KMS-11 (cell line): ENCODE measurements at regions not wholly inside any gene's neighbourhood (a gene's known extent, or its start where the extent isn't known, plus 50 kb on each side); places are given as distances from the start of the nearest gene placed in this dataset.
"Not testable (repeated sequence)": the region's sequence is repeated elsewhere in the genome, so short reads cannot be mapped to it uniquely, and the experiment has no call there.

Experiments
- H2AFZ ChIP-seq: fragments of 200-600 bp; sonication (generic); 2 replicates; pipeline ENCODE4 v1.6.1; 2016; ENCODE audit warnings: antibody characterized with exemption, mixed run types, low read depth
- H3K27ac ChIP-seq: fragments of 200-600 bp; sonication (generic); 2 replicates; pipeline ENCODE4 v1.6.1; 2016; ENCODE audit warnings: mild to moderate bottlenecking, mixed run types
- H3K27me3 ChIP-seq: fragments of 200-600 bp; sonication (generic); 2 replicates; pipeline ENCODE4 v1.6.1; 2017; ENCODE audit warnings: mild to moderate bottlenecking, low read depth, mixed run types, moderate library complexity; ENCODE audit not compliant: insufficient read depth
- H3K36me3 ChIP-seq: fragments of 200-600 bp; sonication (generic); 2 replicates; pipeline ENCODE4 v1.6.1; 2017; ENCODE audit warnings: mild to moderate bottlenecking, mixed run types; ENCODE audit not compliant: insufficient read depth
- H3K4me1 ChIP-seq: fragments of 200-600 bp; sonication (generic); 2 replicates; pipeline ENCODE4 v1.6.1; 2016; ENCODE audit warnings: mild to moderate bottlenecking, low read depth, mixed run types; ENCODE audit not compliant: poor library complexity, severe bottlenecking
- H3K4me2 ChIP-seq: fragments of 200-600 bp; sonication (generic); 2 replicates; pipeline ENCODE4 v1.7.0; 2016; ENCODE audit warnings: mild to moderate bottlenecking, mixed run types
- H3K4me3 ChIP-seq: fragments of 200-600 bp; sonication (generic); IDR thresholded peaks from 2 replicates; pipeline ENCODE4 v1.6.1; 2017; ENCODE audit warnings: low read depth, low read length, mixed read lengths; ENCODE audit not compliant: insufficient read depth
- H3K79me2 ChIP-seq: fragments of 200-600 bp; sonication (generic); 2 replicates; pipeline ENCODE4 v1.6.1; 2016; ENCODE audit warnings: low read depth, mixed run types; ENCODE audit not compliant: insufficient read depth
- H3K9ac ChIP-seq: fragments of 200-600 bp; sonication (generic); 2 replicates; pipeline ENCODE4 v1.6.1; 2016; ENCODE audit warnings: mild to moderate bottlenecking, mixed run types
- H4K20me1 ChIP-seq: fragments of 200-600 bp; sonication (generic); 2 replicates; pipeline ENCODE4 v1.6.1; 2016; ENCODE audit warnings: mild to moderate bottlenecking, mixed run types; ENCODE audit not compliant: insufficient read depth
- CTCF ChIP-seq: fragments of 200-600 bp; sonication (generic); conservative IDR thresholded peaks from 2 replicates; pipeline ENCODE4 v1.6.1; 2017; ENCODE audit warnings: low read depth, mild to moderate bottlenecking, antibody characterized with exemption, low read length, moderate library complexity, mixed read lengths

DNA sequence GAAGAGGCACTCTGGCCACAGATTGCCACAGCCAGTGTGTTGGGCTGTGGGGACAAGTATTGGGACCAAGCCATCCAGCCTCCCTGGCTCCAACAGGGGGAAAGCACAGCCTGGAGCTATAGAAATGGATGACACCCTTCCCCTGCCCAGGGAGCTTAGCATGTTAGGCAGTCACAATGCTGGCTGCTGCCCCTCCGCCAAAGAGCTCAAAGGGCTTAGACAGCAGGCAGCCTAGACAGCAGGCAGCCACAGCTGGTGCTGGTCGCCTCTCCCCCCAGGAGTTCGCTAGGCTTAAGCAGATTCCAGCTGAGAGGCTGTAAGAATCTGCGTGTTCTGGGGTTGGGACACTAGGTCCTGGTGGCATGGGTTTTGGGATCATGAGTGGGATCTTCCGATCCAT is 94.5 kb upstream of the MXRA5 start:
- Histone ChIP-seq H3K9ac (no peak overlapping the region), H2AFZ (no peak overlapping the region), H3K36me3 (no peaks in the 10 kb centered on the region), H3K27ac (no peak overlapping the region), H4K20me1 (no peaks in the 10 kb centered on the region), H3K27me3 (no peaks in the 10 kb centered on the region), H3K4me3 (no peak overlapping the region), H3K4me1 (no peaks in the 10 kb centered on the region), H3K4me2 (no peak overlapping the region), H3K79me2 (no peaks in the 10 kb centered on the region)
- no peak for TF ChIP-seq CTCF

- H4K20me1 ChIP-seq, result not testable (repeated sequence)
These were observed 89.5 kb upstream of the MXRA5 start for GRCh38 chrX:3435916-3436315.

GRCh38 chrX:3435057-3435456 is 88.6 kb upstream of the MXRA5 start:
- no peak overlapping the region for H3K4me3 ChIP-seq
- TF ChIP-seq CTCF, result no peak
- H3K36me3 ChIP-seq, result no peaks in the 10 kb centered on the region
- H3K27ac ChIP-seq, result no peak overlapping the region
- no peak overlapping the region for H2AFZ ChIP-seq
- no peaks in the 10 kb centered on the region for H3K4me1 ChIP-seq
- H3K79me2 ChIP-seq, result no peaks in the 10 kb centered on the region
- no peak overlapping the region for H3K4me2 ChIP-seq
- H3K27me3 ChIP-seq, result no peaks in the 10 kb centered on the region
- no peak overlapping the region for H3K9ac ChIP-seq
- no peaks in the 10 kb centered on the region for H4K20me1 ChIP-seq

More at GRCh38 chrX:3435916-3436315, 89.5 kb upstream of the MXRA5 start:
- H3K27me3 ChIP-seq, H3K4me3 ChIP-seq, H3K4me2 ChIP-seq, H3K27ac ChIP-seq, H3K79me2 ChIP-seq, H2AFZ ChIP-seq, H3K9ac ChIP-seq, H3K36me3 ChIP-seq, H3K4me1 ChIP-seq: not testable (repeated sequence)

DNA sequence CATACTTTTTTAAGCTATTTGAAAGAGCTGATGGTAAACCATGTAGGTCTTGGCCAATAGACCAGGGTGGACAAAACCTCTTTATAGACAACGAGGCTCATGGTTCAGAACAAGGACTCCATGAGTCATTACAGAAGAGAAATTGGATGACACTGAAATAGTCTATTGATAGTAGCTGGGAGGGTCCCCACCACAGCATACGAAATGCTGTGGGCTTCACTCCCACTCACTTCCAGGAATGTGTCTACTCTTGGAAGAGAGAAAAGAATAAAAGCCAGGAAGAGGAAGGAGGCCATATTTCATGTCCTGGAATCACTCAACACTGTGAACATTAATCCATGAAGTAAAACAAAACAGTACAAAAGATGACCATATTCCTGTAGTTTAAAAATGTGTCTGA is 82.3 kb upstream of the MXRA5 start:
- no peak overlapping the region for H2AFZ ChIP-seq
- H3K27ac ChIP-seq, result no peak overlapping the region
- no peak overlapping the region for H3K9ac ChIP-seq
- H3K27me3 ChIP-seq, result no peaks in the 10 kb centered on the region
- H4K20me1 ChIP-seq, result no peaks in the 10 kb centered on the region
- H3K4me3 ChIP-seq, result no peak overlapping the region
- H3K4me2 ChIP-seq, result no peak overlapping the region
- no peaks in the 10 kb centered on the region for H3K4me1 ChIP-seq
- no peaks in the 10 kb centered on the region for H3K79me2 ChIP-seq
- no peak for TF ChIP-seq CTCF
- H3K36me3 ChIP-seq, result no peaks in the 10 kb centered on the region

GRCh38 chrX:3426552-3426951 is 80.1 kb upstream of the MXRA5 start:
- Histone ChIP-seq H3K9ac (no peak overlapping the region), H2AFZ (no peak overlapping the region), H3K4me1 (no peaks in the 10 kb centered on the region), H3K4me2 (no peak overlapping the region), H3K4me3 (no peak overlapping the region), H3K36me3 (no peaks in the 10 kb centered on the region), H3K27ac (no peak overlapping the region), H3K79me2 (no peaks in the 10 kb centered on the region), H4K20me1 (no peaks in the 10 kb centered on the region), H3K27me3 (no peaks in the 10 kb centered on the region)
- TF ChIP-seq CTCF, result no peak
